ENCODE measurements at regions not wholly inside any gene's neighbourhood (a gene's known extent, or its start where the extent isn't known, plus 50 kb on each side); places are given as distances from the start of the nearest gene placed in this dataset.

- no peak for TF ChIP-seq CTCF (IDR thresholded peaks at IDR 0.05)
- no peak for TF ChIP-seq EZH2 (IDR thresholded peaks at IDR 0.05)
- no peak for TF ChIP-seq EZH2phosphoT487 (IDR thresholded peaks at IDR 0.05)
Observed at GRCh38 chr3:166171695-166172094, 334.5 kb upstream of the BCHE start.
